HL-60 (cell line): ENCODE measurements at regions not wholly inside any gene's neighbourhood (a gene's known extent, or its start where the extent isn't known, plus 50 kb on each side); places are given as distances from the start of the nearest gene placed in this dataset.

ENCODE experiments used
- DNase-seq, 2 experiments: peaks; one replicate each; pipeline ENCODE4 v3.0.0-alpha.2; 2010 to 2020; ENCODE audit warnings: low read depth in 1 of 2, low spot score in 1 of 2
- H3K27ac ChIP-seq: fragments of 250-450 bp; sonication (Bioruptor Pico); replicated peaks from 2 replicates; pipeline ENCODE4 v1.5.1; 2020; ENCODE audit warnings: mild to moderate bottlenecking, moderate library complexity
- H3K27me3 ChIP-seq: fragments of 250-450 bp; sonication (Bioruptor Pico); 2 replicates; pipeline ENCODE4 v1.5.1; 2021; ENCODE audit warnings: mild to moderate bottlenecking, moderate library complexity; ENCODE audit not compliant: insufficient read depth, poor library complexity, severe bottlenecking
- H3K4me3 ChIP-seq: replicated peaks from 2 replicates; pipeline ENCODE4 v1.5.1; 2011; ENCODE audit warnings: mild to moderate bottlenecking, control low read depth, low read length; ENCODE audit not compliant: insufficient read depth
- GABPA ChIP-seq: IDR thresholded peaks from 2 replicates; pipeline ENCODE4 v1.6.1; 2012; ENCODE audit warnings: low read depth
- POLR2AphosphoS5 ChIP-seq: IDR thresholded peaks from 2 replicates; pipeline ENCODE4 v1.6.1; 2012; ENCODE audit warnings: low read depth
- SPI1 ChIP-seq: IDR thresholded peaks from 2 replicates; pipeline ENCODE4 v1.6.1; 2012; ENCODE audit warnings: low read depth, mild to moderate bottlenecking, borderline replicate concordance
- TF ChIP-seq, protein P1 (sequence below): IDR thresholded peaks from one replicate; pipeline ENCODE4 v1.5.1; 2011; ENCODE audit warnings: low read length, control low read depth, inconsistent platforms; ENCODE audit not compliant: insufficient read depth
- TF ChIP-seq, protein P2 (sequence below): IDR thresholded peaks from 2 replicates; pipeline ENCODE4 v1.6.1; 2012; ENCODE audit warnings: low read depth; ENCODE audit not compliant: insufficient replicate concordance

- Histone ChIP-seq H3K4me3 (no peak overlapping the region), H3K27me3 (no peaks in the 10 kb centered on the region), H3K27ac (no peak overlapping the region)
- DNase-seq, result no peak
- no peak for TF ChIP-seq GABPA
Measured at GRCh38 chr12:89177802-89178395, 174.4 kb downstream of the DUSP6 start.

DNA sequence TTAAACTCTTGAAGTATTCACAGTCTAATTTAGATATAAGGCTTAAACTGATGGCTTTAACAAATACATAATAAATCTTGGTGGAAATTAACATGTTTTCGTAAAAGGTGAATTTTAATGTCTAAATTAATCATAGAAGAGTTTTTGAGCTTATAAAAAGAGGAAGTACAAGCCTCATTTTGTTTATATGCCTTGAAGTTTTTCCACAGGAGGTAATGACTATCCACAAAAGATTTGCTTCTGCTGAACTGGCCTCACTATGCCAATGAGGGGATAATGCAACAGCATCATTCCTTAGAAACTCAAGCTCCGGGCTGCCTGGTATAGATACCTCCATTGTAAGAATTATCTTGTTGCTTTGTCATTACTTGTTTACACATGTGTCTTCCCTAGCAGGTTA lies 175.6 kb downstream of the DUSP6 start:
- no peak overlapping the region for H3K4me3 ChIP-seq
- no peak for DNase-seq
- no peak overlapping the region for H3K27ac ChIP-seq
- no peaks in the 10 kb centered on the region for H3K27me3 ChIP-seq
- TF ChIP-seq POLR2AphosphoS5 (no peak), SPI1 (peak; percentile 48; the same call in 1 of the 2 replicates), GABPA (no peak)
- TF ChIP-seq, protein P1, sequence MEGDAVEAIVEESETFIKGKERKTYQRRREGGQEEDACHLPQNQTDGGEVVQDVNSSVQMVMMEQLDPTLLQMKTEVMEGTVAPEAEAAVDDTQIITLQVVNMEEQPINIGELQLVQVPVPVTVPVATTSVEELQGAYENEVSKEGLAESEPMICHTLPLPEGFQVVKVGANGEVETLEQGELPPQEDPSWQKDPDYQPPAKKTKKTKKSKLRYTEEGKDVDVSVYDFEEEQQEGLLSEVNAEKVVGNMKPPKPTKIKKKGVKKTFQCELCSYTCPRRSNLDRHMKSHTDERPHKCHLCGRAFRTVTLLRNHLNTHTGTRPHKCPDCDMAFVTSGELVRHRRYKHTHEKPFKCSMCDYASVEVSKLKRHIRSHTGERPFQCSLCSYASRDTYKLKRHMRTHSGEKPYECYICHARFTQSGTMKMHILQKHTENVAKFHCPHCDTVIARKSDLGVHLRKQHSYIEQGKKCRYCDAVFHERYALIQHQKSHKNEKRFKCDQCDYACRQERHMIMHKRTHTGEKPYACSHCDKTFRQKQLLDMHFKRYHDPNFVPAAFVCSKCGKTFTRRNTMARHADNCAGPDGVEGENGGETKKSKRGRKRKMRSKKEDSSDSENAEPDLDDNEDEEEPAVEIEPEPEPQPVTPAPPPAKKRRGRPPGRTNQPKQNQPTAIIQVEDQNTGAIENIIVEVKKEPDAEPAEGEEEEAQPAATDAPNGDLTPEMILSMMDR, result no peak
- TF ChIP-seq, protein P2, sequence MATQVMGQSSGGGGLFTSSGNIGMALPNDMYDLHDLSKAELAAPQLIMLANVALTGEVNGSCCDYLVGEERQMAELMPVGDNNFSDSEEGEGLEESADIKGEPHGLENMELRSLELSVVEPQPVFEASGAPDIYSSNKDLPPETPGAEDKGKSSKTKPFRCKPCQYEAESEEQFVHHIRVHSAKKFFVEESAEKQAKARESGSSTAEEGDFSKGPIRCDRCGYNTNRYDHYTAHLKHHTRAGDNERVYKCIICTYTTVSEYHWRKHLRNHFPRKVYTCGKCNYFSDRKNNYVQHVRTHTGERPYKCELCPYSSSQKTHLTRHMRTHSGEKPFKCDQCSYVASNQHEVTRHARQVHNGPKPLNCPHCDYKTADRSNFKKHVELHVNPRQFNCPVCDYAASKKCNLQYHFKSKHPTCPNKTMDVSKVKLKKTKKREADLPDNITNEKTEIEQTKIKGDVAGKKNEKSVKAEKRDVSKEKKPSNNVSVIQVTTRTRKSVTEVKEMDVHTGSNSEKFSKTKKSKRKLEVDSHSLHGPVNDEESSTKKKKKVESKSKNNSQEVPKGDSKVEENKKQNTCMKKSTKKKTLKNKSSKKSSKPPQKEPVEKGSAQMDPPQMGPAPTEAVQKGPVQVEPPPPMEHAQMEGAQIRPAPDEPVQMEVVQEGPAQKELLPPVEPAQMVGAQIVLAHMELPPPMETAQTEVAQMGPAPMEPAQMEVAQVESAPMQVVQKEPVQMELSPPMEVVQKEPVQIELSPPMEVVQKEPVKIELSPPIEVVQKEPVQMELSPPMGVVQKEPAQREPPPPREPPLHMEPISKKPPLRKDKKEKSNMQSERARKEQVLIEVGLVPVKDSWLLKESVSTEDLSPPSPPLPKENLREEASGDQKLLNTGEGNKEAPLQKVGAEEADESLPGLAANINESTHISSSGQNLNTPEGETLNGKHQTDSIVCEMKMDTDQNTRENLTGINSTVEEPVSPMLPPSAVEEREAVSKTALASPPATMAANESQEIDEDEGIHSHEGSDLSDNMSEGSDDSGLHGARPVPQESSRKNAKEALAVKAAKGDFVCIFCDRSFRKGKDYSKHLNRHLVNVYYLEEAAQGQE, result no peak

DNA sequence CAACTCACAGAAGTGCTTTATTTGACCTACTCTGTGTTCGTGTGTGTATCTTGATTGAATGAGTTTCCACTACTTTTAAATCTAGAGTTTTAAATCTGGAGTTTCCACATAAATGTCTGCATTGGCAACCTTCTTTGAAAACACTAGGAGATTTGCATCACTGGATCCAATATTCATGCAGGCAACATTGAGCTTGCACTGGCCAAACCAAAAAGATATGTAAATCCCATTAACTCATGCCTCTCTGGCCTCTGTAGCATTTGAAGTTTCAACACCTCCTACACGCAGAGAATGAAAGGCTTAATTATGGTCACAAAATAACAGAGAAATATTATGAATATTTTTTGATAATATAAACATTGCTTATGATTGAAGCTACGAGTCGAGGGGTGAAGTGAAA lies 178.6 kb downstream of the DUSP6 start:
- no peak overlapping the region for H3K27ac ChIP-seq
- TF ChIP-seq POLR2AphosphoS5, result no peak
- TF ChIP-seq, protein P2, result no peak
- TF ChIP-seq, protein P1, result no peak
- no peak for TF ChIP-seq GABPA
- no peak for TF ChIP-seq SPI1
- H3K27me3 ChIP-seq, result no peaks in the 10 kb centered on the region
- H3K4me3 ChIP-seq, result no peak overlapping the region
- DNase-seq, result no peak

GRCh38 chr12:89173096-89173495 lies 179.2 kb downstream of the DUSP6 start:
- no peak overlapping the region for H3K4me3 ChIP-seq
- TF ChIP-seq, protein P1, result no peak
- TF ChIP-seq SPI1 (no peak), GABPA (no peak), POLR2AphosphoS5 (no peak)
- TF ChIP-seq, protein P2, result no peak
- H3K27me3 ChIP-seq, result no peaks in the 10 kb centered on the region
- no peak for DNase-seq
- 0 out of 2 replicates have a peak overlapping the region, but pooled peaks have one; percentile 13 for H3K27ac ChIP-seq
